ENCODE measurements at regions not wholly inside any gene's neighbourhood (a gene's known extent, or its start where the extent isn't known, plus 50 kb on each side); places are given as distances from the start of the nearest gene placed in this dataset.

GRCh38 chr12:39199351-39199750 is 243.6 kb downstream of the KIF21A start:
- H3K9me3 ChIP-seq (ENCODE audit: control insufficient read depth in 2 of 2, insufficient read depth in 1 of 2, low read depth in 1 of 2, low read length in 1 of 2), result peaks cover 0 to under 1% of the 10 kb centered on the region in 2 donors
- H3K27ac ChIP-seq (ENCODE audit: low read depth in 1 of 3, low read length in 2 of 3), result no peak overlapping the region
- FAIRE-seq (no peak), DNase-seq (no peak)
- H3K4me3 ChIP-seq (ENCODE audit: low read depth in 1 of 3, low read length in 3 of 3), result no peak overlapping the region
- no peaks in the 10 kb centered on the region for H3K27me3 ChIP-seq (ENCODE audit: control insufficient read depth in 3 of 3, insufficient read depth in 3 of 3, low read length in 3 of 3)
- no peaks in the 10 kb centered on the region for H3K36me3 ChIP-seq (ENCODE audit: control insufficient read depth in 3 of 3, insufficient read depth in 2 of 3, low read depth in 1 of 3, low read length in 3 of 3)
- WGBS, 3 donors, result 8 to 12% (median 11%) methylated on average over 4 of the region's 4 CpGs
- H3K4me1 ChIP-seq (ENCODE audit: control insufficient read depth in 3 of 3, insufficient read depth in 2 of 3, low read depth in 1 of 3, low read length in 2 of 3), result no peaks in the 10 kb centered on the region

DNA sequence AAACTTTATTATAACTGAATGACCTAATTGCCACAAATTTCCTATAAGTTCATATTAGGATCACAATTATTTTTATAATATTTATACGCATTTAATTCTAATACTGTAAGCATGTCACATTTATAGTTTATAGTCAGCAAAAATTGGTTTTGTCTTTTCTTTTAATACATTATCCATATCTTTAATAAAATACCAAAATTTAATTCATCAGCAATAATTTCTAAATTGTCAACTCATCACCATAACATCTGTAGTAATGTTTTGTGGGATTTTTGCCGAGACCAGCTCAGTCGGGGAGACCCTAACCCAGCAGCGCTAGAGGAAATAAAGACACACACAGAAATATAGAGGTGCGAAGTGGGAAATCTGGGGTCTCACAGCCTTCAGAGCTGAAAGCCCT is 254.2 kb downstream of the KIF21A start:
- FAIRE-seq (no peak), DNase-seq (no peak)
- no peaks in the 10 kb centered on the region for H3K27me3 ChIP-seq (ENCODE audit: control insufficient read depth in 3 of 3, insufficient read depth in 3 of 3, low read length in 3 of 3)
- WGBS, 3 donors, result 94 to 97% (median 96%) methylated on average over 5 of the region's 5 CpGs
- H3K4me3 ChIP-seq (ENCODE audit: low read depth in 1 of 3, low read length in 3 of 3), result no peak overlapping the region
- H3K27ac ChIP-seq (ENCODE audit: low read depth in 1 of 3, low read length in 2 of 3), result no peak overlapping the region
- no peaks in the 10 kb centered on the region for H3K36me3 ChIP-seq (ENCODE audit: control insufficient read depth in 3 of 3, insufficient read depth in 2 of 3, low read depth in 1 of 3, low read length in 3 of 3)
- no peaks in the 10 kb centered on the region for H3K4me1 ChIP-seq (ENCODE audit: control insufficient read depth in 3 of 3, insufficient read depth in 2 of 3, low read depth in 1 of 3, low read length in 2 of 3)
- H3K9me3 ChIP-seq (ENCODE audit: control insufficient read depth in 2 of 2, insufficient read depth in 1 of 2, low read depth in 1 of 2, low read length in 1 of 2), result no peaks in the 10 kb centered on the region

- FAIRE-seq, result no peak
Observed at GRCh38 chr12:39186744-39187143, 256.2 kb downstream of the KIF21A start.

DNA sequence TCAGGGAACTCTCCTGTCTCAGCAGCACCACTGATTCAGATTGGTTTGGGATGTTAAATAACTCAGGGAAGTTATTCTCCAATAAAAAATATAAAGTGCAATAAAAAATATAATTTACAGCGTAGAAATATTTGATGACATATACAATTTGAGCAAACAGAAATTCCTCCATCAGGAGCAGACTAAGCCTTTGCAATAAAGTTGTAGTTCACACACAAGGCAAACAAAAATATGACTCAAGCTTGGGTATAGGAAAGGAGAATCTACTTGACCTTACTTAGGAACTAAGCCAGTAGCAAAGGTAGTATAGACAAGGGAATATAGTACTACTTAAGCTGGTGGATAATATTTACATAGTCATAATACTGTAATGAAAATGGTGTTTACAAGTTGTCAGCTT is 264.1 kb downstream of the KIF21A start:
- Histone ChIP-seq H3K36me3 (ENCODE audit: control insufficient read depth in 3 of 3, insufficient read depth in 2 of 3, low read depth in 1 of 3, low read length in 3 of 3) (no peaks in the 10 kb centered on the region), H3K4me1 (ENCODE audit: control insufficient read depth in 3 of 3, insufficient read depth in 2 of 3, low read depth in 1 of 3, low read length in 2 of 3) (no peaks in the 10 kb centered on the region), H3K27me3 (ENCODE audit: control insufficient read depth in 3 of 3, insufficient read depth in 3 of 3, low read length in 3 of 3) (no peaks in the 10 kb centered on the region), H3K9me3 (ENCODE audit: control insufficient read depth in 2 of 2, insufficient read depth in 1 of 2, low read depth in 1 of 2, low read length in 1 of 2) (no peaks in the 10 kb centered on the region), H3K27ac (ENCODE audit: low read depth in 1 of 3, low read length in 2 of 3) (no peak overlapping the region), H3K4me3 (ENCODE audit: low read depth in 1 of 3, low read length in 3 of 3) (no peak overlapping the region)
- FAIRE-seq (no peak), DNase-seq (no peak)
- 52 to 74% (median 67%) methylated on average over 1 of the region's 1 CpG for WGBS, 3 donors

More at GRCh38 chr12:39186744-39187143, 256.2 kb downstream of the KIF21A start:
- Histone ChIP-seq H3K9me3 (ENCODE audit: control insufficient read depth in 2 of 2, insufficient read depth in 1 of 2, low read depth in 1 of 2, low read length in 1 of 2) (no peaks in the 10 kb centered on the region), H3K4me3 (ENCODE audit: low read depth in 1 of 3, low read length in 3 of 3) (no peak overlapping the region), H3K27ac (ENCODE audit: low read depth in 1 of 3, low read length in 2 of 3) (no peak overlapping the region), H3K27me3 (ENCODE audit: control insufficient read depth in 3 of 3, insufficient read depth in 3 of 3, low read length in 3 of 3) (no peaks in the 10 kb centered on the region), H3K36me3 (ENCODE audit: control insufficient read depth in 3 of 3, insufficient read depth in 2 of 3, low read depth in 1 of 3, low read length in 3 of 3) (no peaks in the 10 kb centered on the region), H3K4me1 (ENCODE audit: control insufficient read depth in 3 of 3, insufficient read depth in 2 of 3, low read depth in 1 of 3, low read length in 2 of 3) (no peaks in the 10 kb centered on the region)
- whole genome bisulfite sequencing, 3 donors, result 91 to 95% (median 93%) methylated on average over 8 to 11 of the region's 11 CpGs
- DNase-seq, result no peak

DNA sequence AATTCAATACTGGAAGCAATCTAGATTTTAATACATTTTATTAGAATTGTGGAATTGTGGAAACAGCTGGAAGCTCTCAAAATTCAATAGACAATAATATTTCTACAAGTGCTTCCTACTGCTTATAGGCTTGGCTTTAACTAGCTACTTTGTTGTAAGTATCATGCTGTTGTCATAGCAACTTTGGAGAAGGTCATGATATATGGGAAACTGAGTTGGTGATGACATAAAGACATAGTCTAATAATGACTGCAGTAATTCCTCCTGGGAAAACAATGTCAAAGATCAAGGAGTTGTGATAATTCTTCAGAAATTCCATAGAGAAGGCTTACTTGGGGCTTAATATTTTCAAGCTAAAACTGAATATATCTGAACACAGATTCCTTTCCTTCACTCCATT is 266.6 kb downstream of the KIF21A start:
- DNase-seq (no peak), FAIRE-seq (no peak)
- H3K36me3 ChIP-seq (ENCODE audit: control insufficient read depth in 3 of 3, insufficient read depth in 2 of 3, low read depth in 1 of 3, low read length in 3 of 3), result no peaks in the 10 kb centered on the region

DNA sequence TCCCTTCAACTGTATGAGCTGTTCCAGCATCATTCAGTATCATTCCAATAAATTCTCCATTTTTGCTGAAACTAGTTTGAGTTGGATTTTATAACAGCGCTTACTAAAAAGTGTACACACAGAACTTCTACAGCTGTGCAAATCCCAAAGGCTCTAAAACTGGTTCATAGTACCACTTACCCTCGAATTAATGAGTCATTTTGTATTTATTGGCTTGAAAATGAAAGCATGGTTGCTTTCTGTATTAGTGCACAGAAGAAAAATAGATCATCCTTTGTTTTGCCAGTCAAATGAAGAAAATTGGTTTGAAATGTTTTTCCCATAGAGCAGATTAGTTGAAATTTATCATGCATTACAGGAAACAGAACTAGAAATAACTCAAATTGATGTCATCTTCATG is 268.3 kb upstream of the CPNE8 start:
- no peak for DNase-seq
- WGBS, 3 donors, result 39 to 51% (median 49%) methylated on average over 2 of the region's 2 CpGs
- Histone ChIP-seq H3K4me3 (ENCODE audit: low read depth in 1 of 3, low read length in 3 of 3) (no peak overlapping the region), H3K27me3 (ENCODE audit: control insufficient read depth in 3 of 3, insufficient read depth in 3 of 3, low read length in 3 of 3) (no peaks in the 10 kb centered on the region), H3K9me3 (ENCODE audit: control insufficient read depth in 2 of 2, insufficient read depth in 1 of 2, low read depth in 1 of 2, low read length in 1 of 2) (no peaks in the 10 kb centered on the region), H3K4me1 (ENCODE audit: control insufficient read depth in 3 of 3, insufficient read depth in 2 of 3, low read depth in 1 of 3, low read length in 2 of 3) (no peaks in the 10 kb centered on the region), H3K27ac (ENCODE audit: low read depth in 1 of 3, low read length in 2 of 3) (no peak overlapping the region), H3K36me3 (ENCODE audit: control insufficient read depth in 3 of 3, insufficient read depth in 2 of 3, low read depth in 1 of 3, low read length in 3 of 3) (no peaks in the 10 kb centered on the region)
- no peak for FAIRE-seq

More for the DNA sequence above, 266.6 kb downstream of the KIF21A start:
- H3K9me3 ChIP-seq (ENCODE audit: control insufficient read depth in 2 of 2, insufficient read depth in 1 of 2, low read depth in 1 of 2, low read length in 1 of 2), result no peaks in the 10 kb centered on the region
- H3K4me3 ChIP-seq (ENCODE audit: low read depth in 1 of 3, low read length in 3 of 3), result no peak overlapping the region
- H3K27ac ChIP-seq (ENCODE audit: low read depth in 1 of 3, low read length in 2 of 3), result no peak overlapping the region
- no peaks in the 10 kb centered on the region for H3K27me3 ChIP-seq (ENCODE audit: control insufficient read depth in 3 of 3, insufficient read depth in 3 of 3, low read length in 3 of 3)
- no peaks in the 10 kb centered on the region for H3K4me1 ChIP-seq (ENCODE audit: control insufficient read depth in 3 of 3, insufficient read depth in 2 of 3, low read depth in 1 of 3, low read length in 2 of 3)

GRCh38 chr12:39165338-39165737 is 259.9 kb upstream of the CPNE8 start:
- no peaks in the 10 kb centered on the region for H3K9me3 ChIP-seq (ENCODE audit: control insufficient read depth in 2 of 2, insufficient read depth in 1 of 2, low read depth in 1 of 2, low read length in 1 of 2)
- H3K36me3 ChIP-seq (ENCODE audit: control insufficient read depth in 3 of 3, insufficient read depth in 2 of 3, low read depth in 1 of 3, low read length in 3 of 3), result no peaks in the 10 kb centered on the region
- H3K4me3 ChIP-seq (ENCODE audit: low read depth in 1 of 3, low read length in 3 of 3), result no peak overlapping the region
- no peak for DNase-seq
- no peak overlapping the region for H3K27ac ChIP-seq (ENCODE audit: low read depth in 1 of 3, low read length in 2 of 3)
- H3K4me1 ChIP-seq (ENCODE audit: control insufficient read depth in 3 of 3, insufficient read depth in 2 of 3, low read depth in 1 of 3, low read length in 2 of 3), result no peaks in the 10 kb centered on the region
- H3K27me3 ChIP-seq (ENCODE audit: control insufficient read depth in 3 of 3, insufficient read depth in 3 of 3, low read length in 3 of 3), result no peaks in the 10 kb centered on the region
- FAIRE-seq, result no peak

DNA sequence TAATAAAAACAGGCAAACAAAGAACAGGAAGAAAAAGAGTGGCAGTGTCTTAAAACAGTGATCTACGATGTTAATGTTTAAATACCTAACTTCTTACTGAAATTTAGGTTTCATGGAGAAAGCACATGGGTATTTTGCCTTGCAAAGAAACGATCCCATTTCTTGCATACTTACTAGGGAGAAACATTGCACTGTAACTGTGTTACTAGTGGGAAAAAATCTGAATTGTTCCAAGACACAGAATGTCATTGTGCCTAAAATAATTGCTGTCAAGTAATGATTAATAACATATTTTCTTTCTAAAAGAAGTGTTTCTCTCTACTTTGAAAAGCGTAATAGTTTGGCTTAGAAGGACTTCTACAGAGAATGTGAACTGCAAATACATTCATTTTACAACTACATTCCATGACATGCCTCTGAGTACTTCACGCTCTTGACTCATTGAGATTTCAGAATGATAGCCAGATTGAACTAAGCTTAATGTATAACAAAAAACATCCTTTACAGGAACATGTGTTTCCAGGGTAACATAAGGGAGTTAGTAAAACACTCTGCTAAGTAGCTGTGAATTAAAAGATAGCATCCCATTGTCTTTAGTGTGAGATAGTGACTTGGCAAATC is 256.2 kb upstream of the CPNE8 start:
- Histone ChIP-seq H3K36me3 (ENCODE audit: control insufficient read depth in 3 of 3, insufficient read depth in 2 of 3, low read depth in 1 of 3, low read length in 3 of 3) (no peaks in the 10 kb centered on the region), H3K4me1 (ENCODE audit: control insufficient read depth in 3 of 3, insufficient read depth in 2 of 3, low read depth in 1 of 3, low read length in 2 of 3) (no peaks in the 10 kb centered on the region), H3K4me3 (ENCODE audit: low read depth in 1 of 3, low read length in 3 of 3) (no peak overlapping the region), H3K27me3 (ENCODE audit: control insufficient read depth in 3 of 3, insufficient read depth in 3 of 3, low read length in 3 of 3) (no peaks in the 10 kb centered on the region), H3K27ac (ENCODE audit: low read depth in 1 of 3, low read length in 2 of 3) (no peak overlapping the region), H3K9me3 (ENCODE audit: control insufficient read depth in 2 of 2, insufficient read depth in 1 of 2, low read depth in 1 of 2, low read length in 1 of 2) (peaks cover 0 to 4% of the 10 kb centered on the region in 2 donors)
- DNase-seq (no peak), FAIRE-seq (no peak)
- 56 to 62% (median 60%) methylated on average over 4 of the region's 4 CpGs for WGBS, 3 donors

- H3K4me3 ChIP-seq (ENCODE audit: low read depth in 1 of 3, low read length in 3 of 3), result no peak overlapping the region
- no peaks in the 10 kb centered on the region for H3K36me3 ChIP-seq (ENCODE audit: control insufficient read depth in 3 of 3, insufficient read depth in 2 of 3, low read depth in 1 of 3, low read length in 3 of 3)
- H3K27me3 ChIP-seq (ENCODE audit: control insufficient read depth in 3 of 3, insufficient read depth in 3 of 3, low read length in 3 of 3), result no peaks in the 10 kb centered on the region
- 72 to 79% (median 74%) methylated on average over 5 of the region's 5 CpGs for WGBS, 3 donors
- H3K4me1 ChIP-seq (ENCODE audit: control insufficient read depth in 3 of 3, insufficient read depth in 2 of 3, low read depth in 1 of 3, low read length in 2 of 3), result no peaks in the 10 kb centered on the region
- DNase-seq, result no peak
- peaks cover 0 to 4% of the 10 kb centered on the region in 2 donors for H3K9me3 ChIP-seq (ENCODE audit: control insufficient read depth in 2 of 2, insufficient read depth in 1 of 2, low read depth in 1 of 2, low read length in 1 of 2)
- no peak overlapping the region for H3K27ac ChIP-seq (ENCODE audit: low read depth in 1 of 3, low read length in 2 of 3)
- FAIRE-seq, result no peak
Observed at GRCh38 chr12:39157696-39158342, 252.4 kb upstream of the CPNE8 start.
